CD4-positive, CD25-positive, alpha-beta regulatory T cell (primary cell): ENCODE measurements at regions not wholly inside any gene's neighbourhood (a gene's known extent, or its start where the extent isn't known, plus 50 kb on each side); places are given as distances from the start of the nearest gene placed in this dataset.

Experiments used
- ATAC-seq, 2 donors: fragments of 150-1000 bp; cut with Tn5 transposase; one replicate each; pipeline ENCODE4 v1.10.0; 2021; ENCODE audit warnings: low read depth in 2 of 2, moderate number of reproducible peaks in 2 of 2, moderate library complexity in 1 of 2
- DNase-seq, 3 donors: peaks; one replicate each; pipeline versions ENCODE4 v3.0.0 to v3.0.0-alpha.2; 2012 to 2022; ENCODE audit warnings: mixed read lengths in 1 of 3
- H3K27ac ChIP-seq: one replicate; pipeline ENCODE4 v1.7.0; 2013; ENCODE audit warnings: mild to moderate bottlenecking, low read length; ENCODE audit not compliant: insufficient read depth, poor library complexity, severe bottlenecking
- H3K27me3 ChIP-seq: one replicate; pipeline ENCODE4 v1.7.0; 2013; ENCODE audit warnings: low read length; ENCODE audit not compliant: control insufficient read depth, insufficient read depth
- H3K36me3 ChIP-seq: one replicate; pipeline ENCODE4 v1.7.0; 2013; ENCODE audit warnings: mild to moderate bottlenecking, low read length, moderate library complexity; ENCODE audit not compliant: control insufficient read depth, insufficient read depth
- H3K4me1 ChIP-seq: 2 replicates; pipeline ENCODE4 v1.7.0; 2013; ENCODE audit warnings: mild to moderate bottlenecking, low read length; ENCODE audit not compliant: insufficient read depth, control insufficient read depth, poor library complexity, severe bottlenecking
- H3K4me3 ChIP-seq: one replicate; pipeline ENCODE4 v1.7.0; 2013; ENCODE audit warnings: low read depth, mild to moderate bottlenecking, low read length, moderate library complexity
- H3K9me3 ChIP-seq, 2 experiments: 1 replicate in 1 of 2; 2 replicates in 1 of 2; pipeline ENCODE4 v1.7.0; 2013; ENCODE audit warnings: low read length in 2 of 2, mild to moderate bottlenecking in 1 of 2, moderate library complexity in 1 of 2; ENCODE audit not compliant: control insufficient read depth in 2 of 2
- H3K27ac Mint-ChIP-seq, 3 donors: one replicate each; pipeline ENCODE4 v1.8.0; 2020 to 2022; ENCODE audit warnings: mild to moderate bottlenecking in 3 of 3, mixed read lengths in 3 of 3, moderate library complexity in 2 of 3
- H3K27me3 Mint-ChIP-seq: one replicate; pipeline ENCODE4 v1.8.0; 2022; ENCODE audit warnings: mild to moderate bottlenecking, mixed read lengths
- H3K36me3 Mint-ChIP-seq: one replicate; pipeline ENCODE4 v1.8.0; 2020; ENCODE audit warnings: mixed read lengths
- H3K4me1 Mint-ChIP-seq, 4 donors: one replicate each; pipeline ENCODE4 v1.8.0; 2020 to 2022; ENCODE audit warnings: mixed read lengths in 4 of 4, mild to moderate bottlenecking in 1 of 4
- H3K4me3 Mint-ChIP-seq, 4 donors: one replicate each; pipeline ENCODE4 v1.8.0; 2020 to 2022; ENCODE audit warnings: mild to moderate bottlenecking in 4 of 4, mixed read lengths in 4 of 4, moderate library complexity in 3 of 4
- H3K9me3 Mint-ChIP-seq, 7 donors: one replicate each; pipeline ENCODE4 v1.8.0; 2020 to 2022; ENCODE audit warnings: mixed read lengths in 7 of 7, mild to moderate bottlenecking in 3 of 7, moderate library complexity in 2 of 7

DNA sequence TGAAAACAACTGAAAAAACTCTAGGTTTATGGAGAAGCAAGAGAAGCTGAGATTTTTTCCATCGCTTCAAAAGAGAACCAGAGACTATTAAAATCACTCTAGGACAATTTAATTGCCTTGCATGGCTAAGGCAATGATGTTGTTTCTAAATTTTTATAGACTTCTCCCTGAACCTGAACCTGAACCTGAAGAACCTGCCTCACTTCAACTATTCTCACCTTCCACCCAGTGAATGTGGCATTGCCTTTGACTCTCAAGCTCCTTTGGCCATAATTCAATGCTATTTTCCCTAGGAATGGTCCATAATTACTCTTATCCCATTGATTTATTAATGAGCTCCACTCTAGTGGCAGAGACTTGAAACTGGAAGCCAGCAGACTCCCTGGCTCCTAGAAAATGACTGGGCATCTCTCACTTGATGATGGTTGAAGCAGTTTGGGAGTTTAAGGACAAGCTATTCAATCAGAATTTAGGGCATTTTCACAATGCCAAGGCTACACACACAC is 303.8 kb upstream of the UBE2E3 start:
- H3K27ac Mint-ChIP-seq: no peak overlapping the region
- H3K4me1 Mint-ChIP-seq: no peaks in the 10 kb centered on the region
- Histone ChIP-seq H3K36me3 (no peaks in the 10 kb centered on the region), H3K4me3 (no peak overlapping the region), H3K27me3 (no peaks in the 10 kb centered on the region), H3K4me1 (no peaks in the 10 kb centered on the region), H3K27ac (no peak overlapping the region), H3K9me3 (no peaks in the 10 kb centered on the region)
- H3K27me3 Mint-ChIP-seq: no peaks in the 10 kb centered on the region
- no peaks in the 10 kb centered on the region for H3K36me3 Mint-ChIP-seq
- H3K9me3 Mint-ChIP-seq: peaks cover 0 to 3% (median 0%) of the 10 kb centered on the region in 7 donors
- ATAC-seq (no peak), DNase-seq (no peak)
- no peak overlapping the region for H3K4me3 Mint-ChIP-seq

DNA sequence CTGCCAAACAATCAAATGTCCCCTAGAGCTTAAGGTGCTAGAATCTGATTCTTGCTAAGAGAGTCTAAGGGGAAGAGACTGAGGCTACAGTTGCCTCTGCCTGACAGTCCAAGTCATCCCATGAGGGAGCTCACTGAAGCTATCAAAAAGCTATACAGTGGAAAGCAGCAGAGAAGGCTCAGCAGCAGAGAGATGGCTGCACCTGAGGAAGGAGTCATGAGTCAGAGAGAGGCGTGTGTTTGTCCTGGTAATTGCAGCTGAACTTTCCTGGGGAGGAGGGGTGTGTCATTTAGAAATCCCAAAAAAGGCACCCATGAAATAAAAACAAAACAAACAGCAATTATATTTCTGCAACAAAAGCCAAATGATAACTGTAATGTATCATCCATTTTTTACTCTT is 305.2 kb upstream of the UBE2E3 start:
- Histone ChIP-seq H3K9me3 (no peaks in the 10 kb centered on the region), H3K36me3 (no peaks in the 10 kb centered on the region), H3K27ac (no peak overlapping the region), H3K4me1 (no peaks in the 10 kb centered on the region), H3K27me3 (no peaks in the 10 kb centered on the region), H3K4me3 (no peak overlapping the region)
- Mint-ChIP-seq H3K27me3 (no peaks in the 10 kb centered on the region), H3K27ac (no peak overlapping the region), H3K4me1 (no peaks in the 10 kb centered on the region), H3K36me3 (no peaks in the 10 kb centered on the region), H3K9me3 (peaks cover 0 to 3% (median 0%) of the 10 kb centered on the region in 7 donors), H3K4me3 (no peak overlapping the region)
- no peak for DNase-seq
- ATAC-seq: no peak

DNA sequence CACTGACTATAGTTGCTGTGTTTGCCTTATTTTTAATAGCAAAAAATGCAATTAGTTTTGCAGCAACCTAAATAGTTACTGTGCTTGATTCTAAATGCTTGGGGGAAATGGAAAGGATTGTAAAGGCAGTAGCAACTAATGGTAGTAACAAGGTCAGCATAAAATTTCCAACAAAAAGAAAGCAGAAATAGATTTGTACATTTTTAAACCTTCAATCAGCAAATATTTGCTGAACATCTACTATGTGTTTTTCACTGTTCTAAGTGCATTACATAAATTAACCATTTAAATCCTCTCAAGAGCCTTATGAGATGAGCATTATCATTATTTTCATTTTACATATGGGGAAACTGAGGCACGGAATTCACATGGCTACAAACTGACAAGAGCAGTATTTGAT is 308.0 kb upstream of the UBE2E3 start:
- H3K9me3 ChIP-seq: no peaks in the 10 kb centered on the region
- no peak overlapping the region for H3K27ac ChIP-seq
- no peaks in the 10 kb centered on the region for H3K27me3 Mint-ChIP-seq
- H3K4me3 Mint-ChIP-seq: no peak overlapping the region
- no peaks in the 10 kb centered on the region for H3K36me3 Mint-ChIP-seq
- no peaks in the 10 kb centered on the region for H3K4me1 Mint-ChIP-seq
- no peak overlapping the region for H3K27ac Mint-ChIP-seq
- no peak for DNase-seq
- H3K36me3 ChIP-seq: no peaks in the 10 kb centered on the region
- peaks cover 0 to 3% (median 0%) of the 10 kb centered on the region in 7 donors for H3K9me3 Mint-ChIP-seq
- H3K4me3 ChIP-seq: no peak overlapping the region
- no peak for ATAC-seq
- H3K4me1 ChIP-seq: no peaks in the 10 kb centered on the region
- H3K27me3 ChIP-seq: no peaks in the 10 kb centered on the region

DNA sequence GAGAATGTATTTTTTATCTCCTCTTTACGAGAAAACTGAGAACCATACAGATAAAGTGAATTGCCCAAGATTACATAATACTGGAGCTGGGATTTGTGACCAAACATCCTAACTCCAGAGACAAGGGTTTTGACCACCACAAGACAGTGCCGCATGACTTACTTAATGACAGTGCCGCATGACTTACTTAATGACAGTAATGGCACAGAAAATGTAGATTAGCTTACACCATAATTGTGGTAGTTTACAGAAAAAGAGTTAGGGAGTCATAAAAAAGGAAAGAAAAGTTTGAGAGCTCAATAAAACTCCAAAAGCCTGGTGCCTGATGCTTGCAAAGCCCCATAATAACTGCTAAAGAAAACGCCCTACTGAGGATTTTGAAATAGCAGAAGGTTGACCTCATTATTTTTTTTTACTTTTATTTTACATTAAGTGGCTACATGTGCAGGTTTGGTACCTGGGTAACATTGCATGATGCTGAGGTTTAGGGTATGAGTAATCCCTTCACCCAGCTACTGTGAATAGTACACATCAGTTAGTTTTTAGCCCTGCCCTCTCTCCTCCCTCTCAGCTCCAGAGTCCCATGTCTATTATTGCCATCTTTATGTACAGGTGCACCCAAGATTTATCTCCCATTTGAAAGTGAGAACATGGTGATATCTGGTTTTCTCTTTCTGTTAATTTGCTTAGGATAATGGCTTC is 310.0 kb upstream of the UBE2E3 start:
- ATAC-seq (no peak), DNase-seq (no peak)
- no peaks in the 10 kb centered on the region for H3K27me3 ChIP-seq
- no peak overlapping the region for H3K27ac ChIP-seq
- no peaks in the 10 kb centered on the region for H3K4me1 ChIP-seq
- Mint-ChIP-seq H3K27ac (no peak overlapping the region), H3K4me3 (no peak overlapping the region), H3K4me1 (no peaks in the 10 kb centered on the region), H3K27me3 (no peaks in the 10 kb centered on the region), H3K9me3 (peaks cover 0 to 7% (median 0%) of the 10 kb centered on the region in 7 donors), H3K36me3 (no peaks in the 10 kb centered on the region)
- H3K9me3 ChIP-seq: no peaks in the 10 kb centered on the region
- no peaks in the 10 kb centered on the region for H3K36me3 ChIP-seq
- no peak overlapping the region for H3K4me3 ChIP-seq

DNA sequence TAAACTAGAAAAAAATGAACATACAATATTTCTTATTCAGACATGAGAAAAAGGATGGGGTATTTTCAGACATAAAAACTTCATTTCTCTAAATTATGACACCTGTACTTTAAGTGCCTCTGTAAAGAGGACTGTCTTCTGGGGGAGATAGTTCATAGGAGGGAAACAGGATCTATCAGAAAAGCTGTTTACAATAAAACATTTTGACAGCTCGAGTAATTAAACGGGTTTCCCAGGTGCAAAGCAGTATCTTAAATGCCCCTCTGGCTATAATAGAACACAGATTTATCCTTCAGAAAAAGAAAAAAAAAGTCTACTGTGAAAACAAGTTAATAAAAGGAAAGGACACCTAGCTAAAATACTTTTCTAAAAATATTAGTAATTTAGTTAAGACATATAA is 311.4 kb upstream of the UBE2E3 start:
- no peak for DNase-seq
- Mint-ChIP-seq H3K27ac (no peak overlapping the region), H3K4me1 (no peaks in the 10 kb centered on the region), H3K36me3 (no peaks in the 10 kb centered on the region), H3K27me3 (no peaks in the 10 kb centered on the region), H3K9me3 (peaks cover 0 to 7% (median 0%) of the 10 kb centered on the region in 7 donors), H3K4me3 (no peak overlapping the region)
- Histone ChIP-seq H3K4me3 (no peak overlapping the region), H3K27ac (no peak overlapping the region), H3K36me3 (no peaks in the 10 kb centered on the region), H3K4me1 (no peaks in the 10 kb centered on the region), H3K9me3 (no peaks in the 10 kb centered on the region), H3K27me3 (no peaks in the 10 kb centered on the region)
- ATAC-seq: no peak

DNA sequence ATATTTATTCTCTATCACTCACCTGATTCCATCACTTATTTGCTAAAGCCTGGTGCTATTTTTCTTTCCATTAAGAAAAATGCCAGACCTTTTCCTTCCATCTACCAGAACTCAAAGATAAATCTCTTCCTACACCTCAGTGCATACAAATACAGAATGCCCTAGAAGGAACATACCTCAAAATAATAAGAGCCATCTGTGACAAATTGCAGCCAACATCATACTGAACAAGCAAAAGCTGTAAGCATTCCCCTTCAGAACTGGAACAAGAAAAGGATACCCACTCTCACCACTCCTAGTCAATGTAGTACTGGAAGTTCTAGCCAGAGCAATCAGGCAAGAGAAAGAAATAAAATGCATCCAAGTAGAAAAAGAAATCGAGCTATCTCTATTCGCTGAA is 315.9 kb upstream of the UBE2E3 start:
- Mint-ChIP-seq H3K9me3 (peaks cover 0 to 8% (median 0%) of the 10 kb centered on the region in 7 donors), H3K4me1 (no peaks in the 10 kb centered on the region), H3K27ac (no peak overlapping the region), H3K36me3 (no peaks in the 10 kb centered on the region), H3K27me3 (no peaks in the 10 kb centered on the region), H3K4me3 (no peak overlapping the region)
- DNase-seq: no peak
- H3K27me3 ChIP-seq: no peaks in the 10 kb centered on the region
- no peaks in the 10 kb centered on the region for H3K9me3 ChIP-seq
- H3K4me1 ChIP-seq: no peaks in the 10 kb centered on the region
- H3K4me3 ChIP-seq: no peak overlapping the region
- H3K27ac ChIP-seq: no peak overlapping the region
- no peaks in the 10 kb centered on the region for H3K36me3 ChIP-seq
- no peak for ATAC-seq

DNA sequence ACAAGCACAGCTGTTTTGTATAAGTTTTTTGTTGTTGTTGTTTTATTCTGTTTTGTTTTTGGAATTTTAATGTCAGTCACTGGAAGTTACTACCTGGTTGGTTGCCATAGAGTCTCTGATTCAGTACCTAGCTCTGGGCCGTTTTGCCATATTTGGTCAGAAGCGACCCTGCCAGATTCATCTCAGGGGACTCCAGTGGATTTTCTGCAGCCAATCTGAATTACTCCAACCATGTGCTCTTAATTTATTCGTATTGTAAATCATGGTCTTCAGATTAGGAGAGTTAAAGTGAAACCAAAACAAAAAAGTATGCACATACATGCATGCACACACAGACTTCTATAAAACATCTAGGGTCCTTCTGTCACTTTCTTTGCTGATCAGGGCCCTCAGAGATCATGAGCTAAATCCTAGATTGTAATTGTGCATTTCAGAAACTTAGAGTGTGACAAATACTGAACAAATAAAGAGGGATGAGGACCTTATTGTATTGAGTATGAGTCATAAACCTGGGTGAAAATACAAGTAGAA is 317.4 kb upstream of the UBE2E3 start:
- H3K27me3 Mint-ChIP-seq: no peaks in the 10 kb centered on the region
- H3K36me3 Mint-ChIP-seq: no peaks in the 10 kb centered on the region
- no peak overlapping the region for H3K4me3 Mint-ChIP-seq
- no peaks in the 10 kb centered on the region for H3K9me3 ChIP-seq
- H3K27me3 ChIP-seq: no peaks in the 10 kb centered on the region
- H3K27ac ChIP-seq: no peak overlapping the region
- DNase-seq (peak in 1 of 3 donors; percentile 0), ATAC-seq (no peak)
- no peak overlapping the region for H3K4me3 ChIP-seq
- H3K4me1 Mint-ChIP-seq: no peaks in the 10 kb centered on the region
- H3K36me3 ChIP-seq: no peaks in the 10 kb centered on the region
- peaks cover 0 to 8% (median 0%) of the 10 kb centered on the region in 7 donors for H3K9me3 Mint-ChIP-seq
- H3K27ac Mint-ChIP-seq: no peak overlapping the region
- no peaks in the 10 kb centered on the region for H3K4me1 ChIP-seq

DNA sequence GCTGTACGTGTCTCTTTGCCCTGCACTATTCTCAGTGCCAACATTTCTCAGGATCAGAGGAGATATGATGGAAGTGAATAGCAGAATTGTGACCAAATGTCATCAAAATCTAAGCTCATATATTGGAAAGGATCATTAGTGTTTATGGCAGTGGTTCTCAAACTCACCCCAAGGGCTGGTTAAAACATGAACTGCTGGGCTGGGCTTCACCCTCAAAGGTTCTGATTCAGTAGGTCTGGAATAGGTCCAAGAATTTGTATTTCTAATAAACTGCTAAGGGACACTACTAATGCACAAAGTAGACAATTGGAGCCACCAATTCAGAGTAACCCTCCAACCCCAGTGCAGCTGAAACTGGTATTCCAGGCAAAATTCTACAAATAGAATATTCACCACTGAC is 317.9 kb upstream of the UBE2E3 start:
- Histone ChIP-seq H3K27ac (no peak overlapping the region), H3K4me3 (no peak overlapping the region), H3K27me3 (no peaks in the 10 kb centered on the region), H3K36me3 (no peaks in the 10 kb centered on the region), H3K9me3 (no peaks in the 10 kb centered on the region), H3K4me1 (no peaks in the 10 kb centered on the region)
- no peak overlapping the region for H3K4me3 Mint-ChIP-seq
- no peaks in the 10 kb centered on the region for H3K36me3 Mint-ChIP-seq
- DNase-seq: no peak
- H3K27ac Mint-ChIP-seq: no peak overlapping the region
- H3K4me1 Mint-ChIP-seq: no peaks in the 10 kb centered on the region
- ATAC-seq: no peak
- H3K9me3 Mint-ChIP-seq: peaks cover 0 to 8% (median 0%) of the 10 kb centered on the region in 7 donors
- no peaks in the 10 kb centered on the region for H3K27me3 Mint-ChIP-seq
